GM13976 (cell line): ENCODE measurements at regions not wholly inside any gene's neighbourhood (a gene's known extent, or its start where the extent isn't known, plus 50 kb on each side); places are given as distances from the start of the nearest gene placed in this dataset.

Experiments
- DNase-seq: peaks from one replicate; pipeline ENCODE4 v3.0.0; 2012; ENCODE audit warnings: low spot score
- in situ Hi-C: fragments of 300-500 bp; cut with MboI; formaldehyde crosslinking; loops from one replicate; pipeline ENCODE4 v1.12.0; 2022; ENCODE audit warnings: low sequenced_read_pairs, mixed read lengths, inconsistent platforms; ENCODE audit not compliant: unreplicated experiment
- TF ChIP-seq, protein P1 (sequence below): IDR thresholded peaks from 2 replicates; pipeline ENCODE4 v1.5.1; 2012; ENCODE audit warnings: borderline replicate concordance, mild to moderate bottlenecking; ENCODE audit not compliant: insufficient read depth; ENCODE audit errors: extremely low read depth, missing control alignments, control extremely low read depth

DNA sequence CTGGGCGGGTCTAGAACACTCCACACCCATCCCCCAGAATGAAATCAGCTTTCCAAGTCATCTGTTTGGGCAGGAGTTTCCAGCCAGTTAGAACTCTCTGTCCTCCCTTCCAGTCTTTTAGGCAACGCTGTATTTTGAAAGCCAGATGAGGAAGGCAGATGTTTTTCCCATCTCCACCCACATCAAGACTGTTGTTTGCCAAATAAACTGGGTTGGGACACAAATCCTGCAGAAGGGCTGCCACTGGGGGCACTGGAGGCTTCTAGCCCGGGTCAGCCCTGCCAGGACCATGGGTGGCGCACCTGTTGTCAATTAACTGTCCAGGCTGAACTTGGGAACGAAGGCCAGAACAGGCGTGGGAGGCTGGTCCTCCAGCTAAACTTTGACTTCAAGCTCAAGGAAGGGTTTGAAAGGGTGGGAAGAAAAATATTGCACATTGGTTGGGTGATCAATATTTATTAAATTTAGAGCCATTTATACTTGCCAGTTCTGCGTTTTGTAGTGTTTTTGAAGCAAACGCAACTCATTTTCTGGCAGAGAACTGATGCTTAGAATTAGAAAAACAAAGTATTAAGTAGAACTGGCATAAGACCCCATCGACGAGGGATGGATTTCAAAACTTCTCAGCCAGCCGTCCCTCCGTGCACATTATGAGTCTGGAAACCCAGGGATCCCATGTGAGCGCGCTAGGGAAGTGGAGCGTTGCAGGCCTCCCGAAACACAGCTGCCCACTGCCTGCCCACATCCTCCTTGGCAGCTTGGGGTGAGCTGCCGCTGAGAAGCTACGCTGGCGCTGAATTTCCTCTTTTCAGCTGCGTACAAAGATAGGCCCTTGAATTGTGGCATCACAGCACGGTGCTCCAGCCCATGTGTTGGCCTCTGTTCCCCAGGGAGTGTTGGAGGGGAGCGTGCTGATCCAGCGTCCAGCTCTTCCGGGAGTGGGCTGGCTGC, 297.4 kb downstream of the QKI start:
- in situ Hi-C loops: no loop called here
- TF ChIP-seq, protein P1, sequence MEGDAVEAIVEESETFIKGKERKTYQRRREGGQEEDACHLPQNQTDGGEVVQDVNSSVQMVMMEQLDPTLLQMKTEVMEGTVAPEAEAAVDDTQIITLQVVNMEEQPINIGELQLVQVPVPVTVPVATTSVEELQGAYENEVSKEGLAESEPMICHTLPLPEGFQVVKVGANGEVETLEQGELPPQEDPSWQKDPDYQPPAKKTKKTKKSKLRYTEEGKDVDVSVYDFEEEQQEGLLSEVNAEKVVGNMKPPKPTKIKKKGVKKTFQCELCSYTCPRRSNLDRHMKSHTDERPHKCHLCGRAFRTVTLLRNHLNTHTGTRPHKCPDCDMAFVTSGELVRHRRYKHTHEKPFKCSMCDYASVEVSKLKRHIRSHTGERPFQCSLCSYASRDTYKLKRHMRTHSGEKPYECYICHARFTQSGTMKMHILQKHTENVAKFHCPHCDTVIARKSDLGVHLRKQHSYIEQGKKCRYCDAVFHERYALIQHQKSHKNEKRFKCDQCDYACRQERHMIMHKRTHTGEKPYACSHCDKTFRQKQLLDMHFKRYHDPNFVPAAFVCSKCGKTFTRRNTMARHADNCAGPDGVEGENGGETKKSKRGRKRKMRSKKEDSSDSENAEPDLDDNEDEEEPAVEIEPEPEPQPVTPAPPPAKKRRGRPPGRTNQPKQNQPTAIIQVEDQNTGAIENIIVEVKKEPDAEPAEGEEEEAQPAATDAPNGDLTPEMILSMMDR: peak; percentile 3
- no peak for DNase-seq

DNA sequence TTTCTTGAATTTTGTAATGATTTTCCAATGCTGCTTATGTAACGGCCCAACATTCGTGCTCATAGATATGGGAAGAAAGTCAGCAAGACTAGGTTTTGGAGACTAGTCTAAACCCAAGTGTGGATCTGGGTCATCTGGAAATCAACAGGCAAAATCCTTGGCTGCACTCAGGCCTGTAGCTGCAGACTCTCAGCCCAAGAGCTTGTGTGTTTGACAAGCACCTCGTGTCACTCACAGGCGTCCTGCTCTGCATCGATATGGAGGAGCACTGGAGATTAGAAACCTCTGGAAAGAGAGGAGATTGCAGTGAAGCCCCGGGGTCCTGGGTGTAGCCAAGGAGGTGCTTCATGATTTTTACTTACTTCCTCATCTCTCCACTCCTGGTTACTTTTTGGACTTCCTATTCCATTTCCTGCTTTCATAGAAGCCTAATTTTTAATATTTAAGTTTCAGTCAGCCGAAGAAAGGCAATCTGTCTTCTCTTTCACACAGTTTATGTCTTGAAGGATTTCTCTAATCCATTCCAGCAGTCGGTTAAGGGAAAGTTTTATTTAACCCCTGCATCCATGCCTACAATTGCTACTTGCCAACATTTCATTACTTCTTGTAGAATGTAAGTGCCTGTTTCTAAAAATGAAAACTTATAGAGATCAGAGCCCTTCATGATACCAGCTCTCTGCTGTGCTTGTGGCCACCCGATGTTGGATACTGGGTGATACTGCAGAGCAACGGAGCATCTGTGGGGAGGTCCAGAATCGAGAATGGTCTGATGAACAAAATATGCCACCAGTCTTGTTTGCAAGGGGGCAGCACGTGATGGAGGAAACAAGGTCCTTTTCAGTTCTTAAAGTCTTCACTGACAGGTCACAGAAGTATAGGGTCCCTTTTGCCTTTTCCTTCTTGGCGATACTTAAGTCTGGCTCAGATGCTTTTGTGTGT, 296.3 kb downstream of the QKI start:
- in situ Hi-C loops: no loop called here
- no peak for DNase-seq
- TF ChIP-seq, protein P1: no peak

DNA sequence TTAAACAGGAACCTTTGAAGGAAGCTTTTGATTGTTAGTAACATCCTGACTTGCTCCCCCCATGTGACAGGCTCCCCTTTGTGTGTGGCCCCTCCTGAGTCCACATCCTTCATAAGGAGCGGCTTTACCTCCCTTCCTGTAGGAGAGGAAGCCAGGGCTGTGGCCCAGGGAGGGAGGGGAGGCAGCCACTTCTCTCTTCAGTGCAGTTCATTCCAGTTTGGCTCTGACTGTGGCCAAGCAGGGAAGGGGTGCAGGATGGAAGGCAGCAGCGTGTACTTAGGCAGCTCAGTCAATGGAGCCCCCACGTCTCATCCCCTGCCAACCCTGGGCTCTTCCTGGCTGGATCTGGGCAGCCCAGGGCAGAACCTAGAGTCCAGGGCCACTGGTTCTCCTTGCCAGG, 295.2 kb downstream of the QKI start:
- no peak for DNase-seq
- TF ChIP-seq, protein P1: no peak
- in situ Hi-C loops: no loop called here

DNA sequence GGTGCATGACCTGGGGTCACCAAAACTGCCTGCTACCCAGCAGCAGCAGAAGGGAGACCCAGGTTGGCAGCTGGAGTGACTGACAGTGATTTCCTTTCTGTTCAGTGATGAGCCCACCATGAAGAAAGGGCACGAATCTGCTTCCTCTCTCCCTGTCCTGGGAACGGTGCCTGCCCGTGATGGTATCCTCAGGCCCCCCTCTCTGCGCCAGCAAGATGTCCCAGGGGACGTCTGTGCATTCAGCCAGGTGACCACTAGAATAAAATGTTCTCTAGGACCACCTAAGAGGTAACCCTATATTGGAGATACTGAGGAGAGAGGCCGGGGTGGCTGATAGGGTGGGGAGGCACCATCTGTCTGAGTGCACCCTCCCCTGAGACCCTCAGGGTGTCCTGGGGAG, 294.7 kb downstream of the QKI start:
- TF ChIP-seq, protein P1: no peak
- in situ Hi-C loops: no loop called here
- no peak for DNase-seq

DNA sequence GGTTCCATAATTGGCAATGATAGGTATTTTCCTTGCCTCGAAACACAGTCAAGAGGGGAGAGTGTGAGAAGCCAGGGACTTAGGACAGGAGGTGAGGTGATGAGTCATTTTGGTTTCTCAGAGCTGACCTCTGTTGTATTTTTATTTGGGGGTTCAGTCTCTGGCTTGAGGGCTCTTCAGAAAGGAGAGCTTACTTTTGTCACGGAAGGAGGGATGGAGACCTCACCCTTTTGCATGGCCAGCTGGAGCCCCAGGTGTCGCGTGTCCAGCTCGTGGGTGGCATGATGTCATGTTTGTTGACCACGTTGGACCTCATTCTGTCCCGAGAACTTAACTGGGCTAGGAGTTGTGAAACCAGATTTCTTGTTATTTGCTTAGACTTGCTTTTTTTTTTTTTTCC, 293.9 kb downstream of the QKI start:
- in situ Hi-C loops: no loop called here
- TF ChIP-seq, protein P1: no peak
- peak; percentile 63 for DNase-seq
